Caco-2 (cell line): ENCODE measurements at regions not wholly inside any gene's neighbourhood (a gene's known extent, or its start where the extent isn't known, plus 50 kb on each side); places are given as distances from the start of the nearest gene placed in this dataset.
A peak's percentile ranks its signal among the peaks of the same experiment; 100 is the strongest.

Experiments
- BruUV-seq: library from RNA; stranded (reverse); fragments of 400-500 nt; replicated peaks from 2 replicates; lab custom pipeline; 2021; lab: Mats Ljungman, UMichigan
- CTCF ChIA-PET: fragments of 300-600 bp; sonication (Branson Sonifier 250); formaldehyde crosslinking; loops from one replicate; lab custom pipeline; 2022; ENCODE audit warnings: antibody characterized with exemption; lab: Charles Lee
- POLR2A ChIA-PET: fragments of 300-600 bp; sonication (Branson Sonifier 250); formaldehyde crosslinking; loops from one replicate; lab custom pipeline; 2022; ENCODE audit warnings: antibody characterized with exemption; lab: Charles Lee
- DNase-seq, 2 experiments: peaks; one replicate each; pipeline versions ENCODE4 v3.0.0 to v3.0.0-alpha.2; 2020 to 2022
- H3K27me3 ChIP-seq: replicated peaks from 2 replicates; pipeline ENCODE4 v1.6.0; 2011; ENCODE audit warnings: low read length; ENCODE audit not compliant: control insufficient read depth, insufficient read depth
- H3K36me3 ChIP-seq: 2 replicates; pipeline ENCODE4 v1.5.1; 2011; ENCODE audit warnings: low read length; ENCODE audit not compliant: control insufficient read depth, insufficient read depth
- H3K4me1 ChIP-seq: fragments of 250-450 bp; sonication (Bioruptor Pico); 2 replicates; pipeline ENCODE4 v1.5.1; 2020; ENCODE audit warnings: mild to moderate bottlenecking
- H3K4me3 ChIP-seq: 2 replicates; pipeline ENCODE4 v1.5.1; 2011; ENCODE audit warnings: low read depth, mild to moderate bottlenecking, control low read depth, low read length
- H3K9me3 ChIP-seq: fragments of 250-450 bp; sonication (Bioruptor Pico); 2 replicates; pipeline ENCODE4 v1.5.1; 2020; ENCODE audit warnings: mild to moderate bottlenecking, moderate library complexity
- H3K27ac Mint-ChIP-seq: one replicate; pipeline ENCODE4 v1.8.0; 2022; ENCODE audit warnings: mixed read lengths; ENCODE audit not compliant: unreplicated experiment
- H3K27me3 Mint-ChIP-seq: one replicate; pipeline ENCODE4 v1.8.0; 2022; ENCODE audit warnings: mixed read lengths; ENCODE audit not compliant: insufficient read depth, unreplicated experiment
- H3K36me3 Mint-ChIP-seq: one replicate; pipeline ENCODE4 v1.8.0; 2022; ENCODE audit warnings: mild to moderate bottlenecking, mixed read lengths; ENCODE audit not compliant: insufficient read depth, unreplicated experiment
- H3K4me1 Mint-ChIP-seq: one replicate; pipeline ENCODE4 v1.8.0; 2022; ENCODE audit warnings: low read depth, mixed read lengths; ENCODE audit not compliant: unreplicated experiment
- H3K4me3 Mint-ChIP-seq: one replicate; pipeline ENCODE4 v1.8.0; 2022; ENCODE audit warnings: mild to moderate bottlenecking, moderate library complexity, mixed read lengths; ENCODE audit not compliant: unreplicated experiment
- H3K9me3 Mint-ChIP-seq: one replicate; pipeline ENCODE4 v1.8.0; 2022; ENCODE audit warnings: mixed read lengths; ENCODE audit not compliant: unreplicated experiment
- CTCF ChIP-seq, 2 experiments: fragments of 200-600 bp in 1 of 2; IDR thresholded peaks; 1 replicate in 1 of 2; 2 replicates in 1 of 2; pipeline versions ENCODE4 v1.5.1 to v1.8.0; 2011 to 2022; ENCODE audit warnings: antibody characterized with exemption in 1 of 2, control low read depth in 1 of 2, inconsistent platforms in 1 of 2, low read depth in 1 of 2, low read length in 1 of 2, mild to moderate bottlenecking in 1 of 2, moderate library complexity in 1 of 2; ENCODE audit not compliant: insufficient read depth in 1 of 2, severe bottlenecking in 1 of 2, unreplicated experiment in 1 of 2
- intact Hi-C: fragments of 100-400 bp; cut with micrococcal nuclease; formaldehyde crosslinking; loops from one replicate; pipeline ENCODE4 v1.10.0; 2022; ENCODE audit not compliant: unreplicated experiment

- H3K4me3 Mint-ChIP-seq: no peak overlapping the region
- Histone ChIP-seq H3K27me3 (no peaks in the 10 kb centered on the region), H3K36me3 (no peaks in the 10 kb centered on the region), H3K9me3 (no peaks in the 10 kb centered on the region), H3K4me3 (no peak overlapping the region), H3K4me1 (no peaks in the 10 kb centered on the region)
- H3K9me3 Mint-ChIP-seq: no peaks in the 10 kb centered on the region
- POLR2A ChIA-PET: no interaction called here
- no TSS peak for BruUV-seq
- H3K36me3 Mint-ChIP-seq: no peaks in the 10 kb centered on the region
- TF ChIP-seq CTCF (IDR thresholded peaks at IDR 0.05; ENCODE audit: insufficient read depth in 1 of 2, low read depth in 1 of 2, low read length in 1 of 2, severe bottlenecking in 1 of 2, unreplicated experiment in 1 of 2): no peak
- no peaks in the 10 kb centered on the region for H3K4me1 Mint-ChIP-seq
- no peaks in the 10 kb centered on the region for H3K27me3 Mint-ChIP-seq
- CTCF ChIA-PET: no interaction called here
- intact Hi-C loops: no loop called here
- no peak overlapping the region for H3K27ac Mint-ChIP-seq
- DNase-seq: peak in 1 of 2 experiments; percentile 0
Measured at GRCh38 chr9:71223953-71224538, 102.6 kb upstream of the TRPM3 start.

GRCh38 chr9:71218774-71219173 lies 97.4 kb upstream of the TRPM3 start:
- Mint-ChIP-seq H3K9me3 (peaks cover 9% of the 10 kb centered on the region), H3K36me3 (no peaks in the 10 kb centered on the region), H3K27ac (no peak overlapping the region), H3K27me3 (no peaks in the 10 kb centered on the region), H3K4me3 (no peak overlapping the region), H3K4me1 (no peaks in the 10 kb centered on the region)
- H3K36me3 ChIP-seq: no peaks in the 10 kb centered on the region
- H3K4me1 ChIP-seq: no peaks in the 10 kb centered on the region
- H3K9me3 ChIP-seq: no peaks in the 10 kb centered on the region
- DNase-seq: no peak
- ChIA-PET POLR2A (no interaction called here), CTCF (no interaction called here)
- H3K4me3 ChIP-seq: no peak overlapping the region
- BruUV-seq: no TSS peak
- H3K27me3 ChIP-seq: no peaks in the 10 kb centered on the region
- intact Hi-C loops: no loop called here
- TF ChIP-seq CTCF (IDR thresholded peaks at IDR 0.05; ENCODE audit: insufficient read depth in 1 of 2, low read depth in 1 of 2, low read length in 1 of 2, severe bottlenecking in 1 of 2, unreplicated experiment in 1 of 2): no peak

GRCh38 chr9:71213633-71214032 lies 92.2 kb upstream of the TRPM3 start:
- ChIA-PET POLR2A (no interaction called here), CTCF (no interaction called here)
- DNase-seq: no peak
- Mint-ChIP-seq H3K9me3 (peaks cover 9% of the 10 kb centered on the region), H3K4me1 (no peaks in the 10 kb centered on the region), H3K27ac (no peak overlapping the region), H3K27me3 (no peaks in the 10 kb centered on the region), H3K36me3 (no peaks in the 10 kb centered on the region), H3K4me3 (no peak overlapping the region)
- TF ChIP-seq CTCF (IDR thresholded peaks at IDR 0.05; ENCODE audit: insufficient read depth in 1 of 2, low read depth in 1 of 2, low read length in 1 of 2, severe bottlenecking in 1 of 2, unreplicated experiment in 1 of 2): no peak
- Histone ChIP-seq H3K9me3 (no peaks in the 10 kb centered on the region), H3K4me1 (no peaks in the 10 kb centered on the region), H3K27me3 (no peaks in the 10 kb centered on the region), H3K4me3 (no peak overlapping the region), H3K36me3 (no peaks in the 10 kb centered on the region)
- no TSS peak for BruUV-seq
- intact Hi-C loops: no loop called here
